Neural progenitor cell (in vitro differentiated cells): ENCODE measurements at regions not wholly inside any gene's neighbourhood (a gene's known extent, or its start where the extent isn't known, plus 50 kb on each side); places are given as distances from the start of the nearest gene placed in this dataset. TPM values are rescaled to one million over a fixed set of nuclear protein-coding genes. Genes with fewer than 3 reads are reported as not detected.

Experiments
- DNase-seq: peaks from one replicate; pipeline ENCODE4 v3.0.0-alpha.2; 2016; ENCODE audit warnings: low spot score
- H2AFZ ChIP-seq: fragments of 200-600 bp; sonication (generic); replicated peaks from 2 replicates; pipeline ENCODE4 v1.6.1; 2016; ENCODE audit warnings: antibody characterized with exemption
- H3F3A ChIP-seq: fragments of 200-600 bp; sonication (generic); 2 replicates; pipeline ENCODE4 v1.6.1; 2016; ENCODE audit warnings: antibody characterized with exemption, low read depth
- H3K27ac ChIP-seq: fragments of 200-600 bp; sonication (generic); 2 replicates; pipeline ENCODE4 v1.5.1; 2016; ENCODE audit warnings: mild to moderate bottlenecking
- H3K27me3 ChIP-seq: fragments of 200-600 bp; sonication (generic); 2 replicates; pipeline ENCODE4 v1.6.1; 2016; ENCODE audit warnings: mild to moderate bottlenecking, moderate library complexity
- H3K36me3 ChIP-seq: fragments of 200-600 bp; sonication (generic); 2 replicates; pipeline ENCODE4 v1.5.1; 2016
- H3K4me1 ChIP-seq: fragments of 200-600 bp; sonication (generic); 2 replicates; pipeline ENCODE4 v1.6.1; 2016; ENCODE audit warnings: mixed run types
- H3K4me2 ChIP-seq: fragments of 200-600 bp; sonication (generic); 2 replicates; pipeline ENCODE4 v1.6.1; 2016
- H3K4me3 ChIP-seq: fragments of 200-600 bp; sonication (generic); 2 replicates; pipeline ENCODE4 v1.5.1; 2016
- H3K79me2 ChIP-seq: fragments of 200-600 bp; sonication (generic); 2 replicates; pipeline ENCODE4 v1.6.1; 2016; ENCODE audit warnings: low read depth
- H3K9ac ChIP-seq: fragments of 200-600 bp; sonication (generic); 2 replicates; pipeline ENCODE4 v1.6.1; 2016
- H3K9me3 ChIP-seq: fragments of 200-600 bp; sonication (generic); 2 replicates; pipeline ENCODE4 v1.5.1; 2016; ENCODE audit warnings: low read depth
- H4K20me1 ChIP-seq: fragments of 200-600 bp; sonication (generic); 2 replicates; pipeline ENCODE4 v1.6.1; 2016; ENCODE audit warnings: low read depth
- H3K27ac Mint-ChIP-seq: 3 replicates; pipeline ENCODE4 v1.8.0; 2021; ENCODE audit warnings: mixed read lengths
- H3K27me3 Mint-ChIP-seq: 2 replicates; pipeline ENCODE4 v1.8.0; 2022; ENCODE audit warnings: low read depth, mild to moderate bottlenecking, inconsistent platforms, moderate library complexity, mixed read lengths; ENCODE audit not compliant: insufficient read depth
- H3K36me3 Mint-ChIP-seq: 3 replicates; pipeline ENCODE4 v1.8.0; 2021; ENCODE audit warnings: mixed read lengths
- H3K4me1 Mint-ChIP-seq: 3 replicates; pipeline ENCODE4 v1.8.0; 2021; ENCODE audit warnings: mixed read lengths
- H3K4me3 Mint-ChIP-seq: 3 replicates; pipeline ENCODE4 v1.8.0; 2021; ENCODE audit warnings: mild to moderate bottlenecking, moderate library complexity, mixed read lengths
- H3K9me3 Mint-ChIP-seq: 3 replicates; pipeline ENCODE4 v1.8.0; 2020; ENCODE audit warnings: mixed read lengths
- EZH2 ChIP-seq: fragments of 200-600 bp; sonication (generic); IDR thresholded peaks from 2 replicates; pipeline ENCODE4 v1.6.1; 2017; ENCODE audit warnings: antibody characterized with exemption, mild to moderate bottlenecking, moderate library complexity
- EZH2phosphoT487 ChIP-seq: fragments of 200-600 bp; sonication (generic); IDR thresholded peaks from 2 replicates; pipeline ENCODE4 v1.6.1; 2017; ENCODE audit warnings: antibody characterized with exemption
- microRNA-seq: library from miRNA; unstranded; fragments of <30 nt; microRNA quantifications from one replicate; pipeline ENCODE4, GENCODE V29; 2016
- small RNA-seq: library from RNA; depleted of rRNA; stranded (forward); fragments of <200 nt; gene quantifications from one replicate; pipeline ENCODE3, GENCODE V24; 2015
- TF ChIP-seq, protein P1 (sequence below): fragments of 200-600 bp; sonication (generic); IDR thresholded peaks from 2 replicates; pipeline ENCODE4 v1.5.1; 2017; ENCODE audit warnings: antibody characterized with exemption, mild to moderate bottlenecking

DNA sequence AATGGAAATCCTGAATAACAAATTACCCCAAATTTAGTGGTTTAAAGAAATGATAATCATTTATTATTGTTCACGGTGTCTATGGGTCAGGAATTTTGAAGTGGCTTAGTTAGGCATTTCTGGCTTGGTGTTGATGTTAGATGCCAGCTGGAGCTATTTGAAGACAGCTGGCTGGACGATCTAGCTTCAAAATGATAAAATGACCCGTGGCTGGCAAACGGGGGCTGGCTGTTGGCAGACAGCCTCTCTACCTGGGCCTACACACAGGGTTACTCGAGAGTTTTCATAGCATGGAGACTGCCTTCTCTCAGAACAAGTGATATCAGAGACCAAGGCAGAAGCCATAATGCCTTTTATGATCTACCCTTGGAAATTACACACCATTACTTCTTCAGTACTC, 285.2 kb downstream of the METTL15 start:
- H3K9me3 Mint-ChIP-seq: peaks cover 4% of the 10 kb centered on the region
- Histone ChIP-seq H3K4me2 (no peak overlapping the region), H3K27me3 (no peaks in the 10 kb centered on the region), H3K9ac (no peak overlapping the region), H4K20me1 (no peaks in the 10 kb centered on the region), H3K9me3 (no peaks in the 10 kb centered on the region), H3K4me3 (no peak overlapping the region), H3K4me1 (no peaks in the 10 kb centered on the region), H2AFZ (no peak overlapping the region), H3K36me3 (no peaks in the 10 kb centered on the region), H3F3A (no peaks in the 10 kb centered on the region), H3K79me2 (no peaks in the 10 kb centered on the region), H3K27ac (no peak overlapping the region)
- H3K27ac Mint-ChIP-seq: no peak overlapping the region
- no peaks in the 10 kb centered on the region for H3K27me3 Mint-ChIP-seq
- no peaks in the 10 kb centered on the region for H3K4me1 Mint-ChIP-seq
- TF ChIP-seq, protein P1, sequence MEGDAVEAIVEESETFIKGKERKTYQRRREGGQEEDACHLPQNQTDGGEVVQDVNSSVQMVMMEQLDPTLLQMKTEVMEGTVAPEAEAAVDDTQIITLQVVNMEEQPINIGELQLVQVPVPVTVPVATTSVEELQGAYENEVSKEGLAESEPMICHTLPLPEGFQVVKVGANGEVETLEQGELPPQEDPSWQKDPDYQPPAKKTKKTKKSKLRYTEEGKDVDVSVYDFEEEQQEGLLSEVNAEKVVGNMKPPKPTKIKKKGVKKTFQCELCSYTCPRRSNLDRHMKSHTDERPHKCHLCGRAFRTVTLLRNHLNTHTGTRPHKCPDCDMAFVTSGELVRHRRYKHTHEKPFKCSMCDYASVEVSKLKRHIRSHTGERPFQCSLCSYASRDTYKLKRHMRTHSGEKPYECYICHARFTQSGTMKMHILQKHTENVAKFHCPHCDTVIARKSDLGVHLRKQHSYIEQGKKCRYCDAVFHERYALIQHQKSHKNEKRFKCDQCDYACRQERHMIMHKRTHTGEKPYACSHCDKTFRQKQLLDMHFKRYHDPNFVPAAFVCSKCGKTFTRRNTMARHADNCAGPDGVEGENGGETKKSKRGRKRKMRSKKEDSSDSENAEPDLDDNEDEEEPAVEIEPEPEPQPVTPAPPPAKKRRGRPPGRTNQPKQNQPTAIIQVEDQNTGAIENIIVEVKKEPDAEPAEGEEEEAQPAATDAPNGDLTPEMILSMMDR: no peak
- no peak for TF ChIP-seq EZH2phosphoT487
- TF ChIP-seq EZH2: no peak
- H3K4me3 Mint-ChIP-seq: no peak overlapping the region
- no peaks in the 10 kb centered on the region for H3K36me3 Mint-ChIP-seq
- no peak for DNase-seq

DNA sequence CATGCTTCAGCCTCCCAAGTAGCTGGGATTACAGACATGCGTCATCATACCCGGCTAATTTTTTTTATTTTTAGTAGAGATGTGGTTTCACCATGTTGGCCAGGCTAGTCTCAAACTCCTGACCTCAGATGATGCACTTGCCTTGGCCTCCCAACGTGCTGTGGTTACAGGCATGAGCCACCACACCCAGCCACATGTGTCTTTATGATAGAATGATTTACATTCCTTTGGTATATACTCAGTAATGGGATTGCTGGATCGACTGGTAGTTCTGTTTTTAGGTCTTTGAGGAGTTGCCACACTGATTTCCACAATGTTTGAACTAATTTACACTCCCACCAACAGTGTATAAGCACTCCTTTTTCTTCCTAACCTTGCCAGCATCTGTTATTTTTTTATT, 276.2 kb downstream of the METTL15 start:
- H3K4me2 ChIP-seq: no peak overlapping the region
- Mint-ChIP-seq H3K4me3 (no peak overlapping the region), H3K27ac (no peak overlapping the region), H3K36me3 (no peaks in the 10 kb centered on the region), H3K9me3 (peaks cover 6% of the 10 kb centered on the region), H3K27me3 (no peaks in the 10 kb centered on the region), H3K4me1 (no peaks in the 10 kb centered on the region)
- no peak for DNase-seq
- H3K4me3 ChIP-seq: no peak overlapping the region
- no peaks in the 10 kb centered on the region for H3K4me1 ChIP-seq
- H3K36me3 ChIP-seq: no peaks in the 10 kb centered on the region
- H3F3A ChIP-seq: no peaks in the 10 kb centered on the region
- no peaks in the 10 kb centered on the region for H4K20me1 ChIP-seq
- no peak for TF ChIP-seq EZH2phosphoT487
- TF ChIP-seq, protein P1: no peak
- TF ChIP-seq EZH2: no peak
- H3K9ac ChIP-seq: no peak overlapping the region
- H3K79me2 ChIP-seq: no peaks in the 10 kb centered on the region
- H3K27me3 ChIP-seq: no peaks in the 10 kb centered on the region
- H3K9me3 ChIP-seq: no peaks in the 10 kb centered on the region
- no peak overlapping the region for H3K27ac ChIP-seq
- H2AFZ ChIP-seq: no peak overlapping the region

DNA sequence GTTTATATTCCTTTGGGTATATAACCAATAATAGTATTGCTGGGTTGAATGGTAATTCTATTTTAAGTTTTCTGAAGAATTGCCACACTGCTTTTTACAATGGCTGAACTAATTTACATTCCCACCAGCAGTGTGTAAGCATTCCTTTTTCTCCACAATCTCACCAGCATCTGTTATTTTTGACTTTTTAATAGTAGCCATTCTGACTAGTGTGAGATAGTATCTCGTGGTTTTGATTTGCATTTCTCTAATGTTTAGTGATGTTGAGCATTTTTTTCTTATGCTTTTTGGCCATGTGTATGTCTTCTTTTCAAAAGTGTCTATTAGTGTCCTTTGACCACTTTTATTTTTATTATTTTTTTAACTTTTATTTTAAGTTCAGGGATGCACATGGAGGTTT, 275.3 kb downstream of the METTL15 start:
- no peak overlapping the region for H3K27ac ChIP-seq

More for the DNA sequence above, 275.3 kb downstream of the METTL15 start:
- H3F3A ChIP-seq: no peaks in the 10 kb centered on the region
- no peaks in the 10 kb centered on the region for H4K20me1 ChIP-seq
- Mint-ChIP-seq H3K4me3 (no peak overlapping the region), H3K36me3 (no peaks in the 10 kb centered on the region), H3K27ac (no peak overlapping the region), H3K27me3 (no peaks in the 10 kb centered on the region), H3K9me3 (peaks cover 8% of the 10 kb centered on the region), H3K4me1 (no peaks in the 10 kb centered on the region)
- TF ChIP-seq, protein P1: no peak
- no peak for TF ChIP-seq EZH2
- TF ChIP-seq EZH2phosphoT487: no peak
- H3K79me2 ChIP-seq: no peaks in the 10 kb centered on the region
- no peaks in the 10 kb centered on the region for H3K9me3 ChIP-seq
- no peak overlapping the region for H3K9ac ChIP-seq
- H3K4me3 ChIP-seq: no peak overlapping the region
- no peaks in the 10 kb centered on the region for H3K4me1 ChIP-seq
- H3K4me2 ChIP-seq: no peak overlapping the region
- H3K27me3 ChIP-seq: no peaks in the 10 kb centered on the region
- H2AFZ ChIP-seq: no peak overlapping the region
- no peaks in the 10 kb centered on the region for H3K36me3 ChIP-seq
- no peak for DNase-seq

Small RNAs in the stretch of these regions (microRNA-seq; reads per million reads assigned to microRNA genes)
- gene MIR8068: not detected

Small RNAs in the stretch of these regions (small RNA-seq; reads per million reads assigned to genes)
- gene MIR8068 (not detected), gene RN7SL240P (not detected)
